GM19328 (cell line): ENCODE measurements at regions not wholly inside any gene's neighbourhood (a gene's known extent, or its start where the extent isn't known, plus 50 kb on each side); places are given as distances from the start of the nearest gene placed in this dataset.

ENCODE experiments used
- ATAC-seq: cut with Tn5 transposase; IDR thresholded peaks from one replicate; pipeline ENCODE4 v1.9.1; 2021; ENCODE audit warnings: mild to moderate bottlenecking, moderate library complexity; ENCODE audit not compliant: unreplicated experiment

GRCh38 chr19:29371251-29372090, 154.3 kb upstream of the VSTM2B start:
- ATAC-seq, result no peak

- ATAC-seq, result no peak
Observed at GRCh38 chr19:29372091-29372415, 153.7 kb upstream of the VSTM2B start.

- no peak for ATAC-seq
Observed at GRCh38 chr19:29372461-29372860, 153.3 kb upstream of the VSTM2B start.

GRCh38 chr19:29372921-29373797, 152.6 kb upstream of the VSTM2B start:
- no peak for ATAC-seq

- ATAC-seq, result no peak
Observed at GRCh38 chr19:29375429-29376119, 150.2 kb upstream of the VSTM2B start.

GRCh38 chr19:29376855-29377354, 148.9 kb upstream of the VSTM2B start:
- no peak for ATAC-seq

- ATAC-seq, result no peak
Observed at GRCh38 chr19:29378126-29378525, 147.7 kb upstream of the VSTM2B start.

- no peak for ATAC-seq
Observed at GRCh38 chr19:29378543-29379080, 147.2 kb upstream of the VSTM2B start.

- ATAC-seq, result no peak
Observed at GRCh38 chr19:29379257-29380021, 146.4 kb upstream of the VSTM2B start.

- ATAC-seq, result no peak
Observed at GRCh38 chr19:29380581-29380980, 145.2 kb upstream of the VSTM2B start.

- ATAC-seq, result no peak
Observed at GRCh38 chr19:29381353-29382203, 144.2 kb upstream of the VSTM2B start.

GRCh38 chr19:29383696-29384095, 142.1 kb upstream of the VSTM2B start:
- ATAC-seq, result no peak

GRCh38 chr19:29384656-29385055, 141.1 kb upstream of the VSTM2B start:
- ATAC-seq, result no peak

- no peak for ATAC-seq
Observed at GRCh38 chr19:29385191-29385795, 140.5 kb upstream of the VSTM2B start.

GRCh38 chr19:29386970-29387369, 138.8 kb upstream of the VSTM2B start:
- no peak for ATAC-seq

- ATAC-seq, result no peak
Observed at GRCh38 chr19:29387586-29387985, 138.2 kb upstream of the VSTM2B start.

GRCh38 chr19:29389495-29389894, 136.3 kb upstream of the VSTM2B start:
- ATAC-seq, result no peak

- no peak for ATAC-seq
Observed at GRCh38 chr19:29390742-29391141, 135.1 kb upstream of the VSTM2B start.

- ATAC-seq, result no peak
Observed at GRCh38 chr19:29393915-29394460, 131.8 kb upstream of the VSTM2B start.
